IPS-20b (cell line): ENCODE measurements at regions not wholly inside any gene's neighbourhood (a gene's known extent, or its start where the extent isn't known, plus 50 kb on each side); places are given as distances from the start of the nearest gene placed in this dataset.
"Not testable (repeated sequence)": the region's sequence is repeated elsewhere in the genome, so short reads cannot be mapped to it uniquely, and the experiment has no call there.

Experiments
- H3K27ac ChIP-seq: one replicate; pipeline ENCODE4 v1.5.1; 2013; ENCODE audit warnings: low read length
- H3K27me3 ChIP-seq: 2 replicates; pipeline ENCODE4 v1.6.1; 2013; ENCODE audit warnings: mild to moderate bottlenecking, low read length, inconsistent platforms; ENCODE audit not compliant: insufficient read depth
- H3K36me3 ChIP-seq: 2 replicates; pipeline ENCODE4 v1.6.1; 2013; ENCODE audit warnings: low read depth, mild to moderate bottlenecking, inconsistent platforms, low read length, moderate library complexity; ENCODE audit not compliant: insufficient read depth
- H3K4me1 ChIP-seq: 2 replicates; pipeline ENCODE4 v1.6.1; 2013; ENCODE audit warnings: mild to moderate bottlenecking, control low read depth, inconsistent platforms, low read length, moderate library complexity; ENCODE audit not compliant: insufficient read depth
- H3K4me3 ChIP-seq: 2 replicates; pipeline ENCODE4 v1.5.1; 2013; ENCODE audit warnings: mild to moderate bottlenecking, low read length, inconsistent platforms
- H3K9ac ChIP-seq: 2 replicates; pipeline ENCODE4 v1.6.1; 2013; ENCODE audit warnings: low read depth, mild to moderate bottlenecking, inconsistent platforms, low read length, moderate library complexity
- H3K9me3 ChIP-seq: 2 replicates; pipeline ENCODE4 v1.6.1; 2013; ENCODE audit warnings: mild to moderate bottlenecking, low read depth, low read length, inconsistent platforms; ENCODE audit not compliant: insufficient read depth

DNA sequence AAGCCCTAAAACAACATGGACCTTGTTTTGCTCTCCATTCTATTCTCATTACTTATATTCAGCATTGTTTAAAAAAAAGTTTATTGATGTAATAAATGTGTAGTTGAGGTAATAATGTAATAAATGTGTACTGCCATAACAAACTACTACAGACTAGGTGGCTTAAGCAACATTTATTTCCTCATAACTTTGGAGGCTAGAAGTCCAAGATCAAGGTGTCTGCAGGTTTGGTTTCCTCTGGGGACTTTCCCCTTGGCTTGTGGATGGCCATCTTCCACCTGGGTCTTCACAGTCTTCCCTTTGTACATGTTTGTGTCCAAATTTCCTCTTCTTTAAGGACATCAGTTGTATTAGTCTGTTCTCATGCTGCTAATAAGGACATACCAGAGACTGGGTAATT is 93.1 kb downstream of the LMO4 start:
- H3K27me3 ChIP-seq = no peaks in the 10 kb centered on the region
- peaks cover 5% of the 10 kb centered on the region; the same call in 1 of the 2 replicates for H3K4me1 ChIP-seq

DNA sequence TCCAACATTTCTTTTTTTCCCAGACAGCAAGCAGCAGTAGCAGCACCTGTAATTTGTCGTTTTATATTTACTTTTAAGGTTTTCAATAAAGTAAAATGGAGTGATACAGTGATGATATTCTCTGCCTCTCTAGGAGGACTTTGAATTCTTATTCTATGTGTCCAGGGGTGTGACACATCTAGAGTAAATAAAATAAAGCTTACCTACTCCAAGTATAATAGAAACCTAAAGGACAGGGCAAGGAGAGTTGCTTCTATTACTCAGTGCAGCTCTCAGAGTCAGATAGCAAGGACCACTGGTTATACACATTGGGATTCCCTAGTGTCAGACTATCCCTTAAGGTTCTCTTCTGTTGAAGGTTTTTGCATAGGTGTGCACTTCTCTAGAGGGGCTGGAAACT is 95.9 kb downstream of the LMO4 start:
- no peaks in the 10 kb centered on the region for H3K27me3 ChIP-seq
- no peaks in the 10 kb centered on the region for H3K36me3 ChIP-seq
- no peaks in the 10 kb centered on the region for H3K9me3 ChIP-seq
- H3K4me1 ChIP-seq = peaks cover 28% of the 10 kb centered on the region
- H3K27ac ChIP-seq = no peak overlapping the region
- H3K9ac ChIP-seq = no peak overlapping the region
- H3K4me3 ChIP-seq = no peak overlapping the region

More for the DNA sequence above, 93.1 kb downstream of the LMO4 start:
- no peaks in the 10 kb centered on the region for H3K36me3 ChIP-seq
- no peak overlapping the region for H3K9ac ChIP-seq
- H3K4me3 ChIP-seq = no peak overlapping the region
- no peaks in the 10 kb centered on the region for H3K9me3 ChIP-seq
- H3K27ac ChIP-seq = no peak overlapping the region

DNA sequence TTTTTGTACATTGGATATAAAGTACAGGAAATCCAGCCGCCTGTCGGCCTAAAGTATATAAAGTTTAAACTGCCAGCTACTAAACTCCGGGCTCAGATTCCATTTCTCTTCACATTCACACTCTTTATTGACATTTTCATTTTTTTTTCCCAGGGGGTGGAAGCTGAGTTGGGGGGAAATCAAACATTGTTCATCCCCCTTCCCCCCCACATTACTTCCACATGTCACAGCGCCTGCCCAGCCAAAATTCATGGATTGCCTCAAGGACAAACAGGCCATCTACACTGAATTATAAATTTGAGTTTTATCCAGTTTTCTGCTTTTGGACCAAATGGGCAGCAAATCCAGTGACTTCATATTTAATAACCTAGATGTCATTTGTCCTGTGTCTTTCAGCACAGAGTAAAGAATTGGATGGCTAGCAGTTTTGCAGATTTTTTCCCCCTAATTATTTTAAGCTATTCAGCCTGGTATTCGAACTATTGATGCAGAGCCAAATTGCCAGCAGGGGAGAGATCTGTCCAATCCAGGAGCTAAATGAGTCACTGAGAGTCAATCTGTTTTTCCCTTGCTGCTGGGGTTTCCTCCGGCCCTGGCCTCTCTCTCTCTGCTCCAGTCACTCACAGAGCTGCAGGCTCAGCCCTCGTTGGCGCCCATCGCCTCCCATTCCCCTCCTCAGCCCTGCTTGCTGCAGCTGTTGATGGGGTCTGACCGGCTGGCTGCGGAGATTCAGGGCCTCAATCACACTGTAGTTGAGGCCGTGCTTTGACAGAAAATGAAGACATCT is 98.0 kb downstream of the LMO4 start:
- Histone ChIP-seq H3K4me3 (no peak overlapping the region), H3K27ac (no peak overlapping the region), H3K9me3 (no peaks in the 10 kb centered on the region), H3K27me3 (no peaks in the 10 kb centered on the region), H3K4me1 (peaks cover 28% of the 10 kb centered on the region), H3K36me3 (no peaks in the 10 kb centered on the region), H3K9ac (no peak overlapping the region)

DNA sequence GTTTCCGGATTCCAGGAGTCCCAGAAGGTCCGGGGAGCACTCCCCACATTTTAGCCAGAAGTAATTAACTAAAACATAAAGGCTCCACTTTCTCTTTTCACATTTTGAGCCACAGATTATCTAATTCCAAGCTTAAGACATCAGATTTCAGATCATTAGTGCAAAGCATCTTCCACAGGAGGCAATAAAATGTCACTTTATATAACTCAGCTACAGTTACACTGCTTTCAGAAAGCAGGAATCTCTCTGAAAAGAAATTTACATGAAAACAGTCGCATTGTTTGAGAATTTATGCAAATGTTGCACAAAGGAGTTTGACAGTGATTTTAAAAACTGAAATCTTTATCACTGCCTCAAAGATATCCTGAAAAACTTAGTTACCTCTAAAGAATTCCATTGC is 99.7 kb downstream of the LMO4 start:
- peak overlapping the region; percentile 40; the same call in 1 of the 2 replicates for H3K9ac ChIP-seq
- peak overlapping the region; percentile 10; the same call in 1 of the 2 replicates for H3K4me3 ChIP-seq
- no peaks in the 10 kb centered on the region for H3K9me3 ChIP-seq
- peaks cover 28% of the 10 kb centered on the region for H3K4me1 ChIP-seq
- H3K27me3 ChIP-seq = no peaks in the 10 kb centered on the region
- H3K36me3 ChIP-seq = no peaks in the 10 kb centered on the region
- H3K27ac ChIP-seq = no peak overlapping the region

DNA sequence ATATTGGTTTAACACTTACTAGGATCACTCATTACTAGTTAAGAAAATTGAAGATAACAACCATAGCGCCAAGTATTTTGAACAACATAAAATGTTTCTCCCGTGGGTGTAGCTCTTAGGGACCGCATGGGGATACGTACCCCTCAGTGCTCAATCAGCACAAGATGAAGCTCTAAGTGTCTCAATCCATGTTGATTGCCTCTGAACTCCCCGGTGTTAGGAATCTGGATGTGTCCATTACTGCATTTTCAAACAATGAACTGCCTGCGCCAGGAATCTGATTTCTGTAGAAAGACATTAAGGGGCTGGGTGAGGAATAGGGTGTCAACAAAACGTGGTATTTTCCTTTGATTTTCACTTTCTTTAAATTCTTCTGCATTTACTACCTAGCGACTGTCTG is 100.2 kb downstream of the LMO4 start:
- no peak overlapping the region for H3K27ac ChIP-seq
- H3K4me3 ChIP-seq = no peak overlapping the region; the same call in 1 of the 2 replicates
- H3K27me3 ChIP-seq = no peaks in the 10 kb centered on the region

DNA sequence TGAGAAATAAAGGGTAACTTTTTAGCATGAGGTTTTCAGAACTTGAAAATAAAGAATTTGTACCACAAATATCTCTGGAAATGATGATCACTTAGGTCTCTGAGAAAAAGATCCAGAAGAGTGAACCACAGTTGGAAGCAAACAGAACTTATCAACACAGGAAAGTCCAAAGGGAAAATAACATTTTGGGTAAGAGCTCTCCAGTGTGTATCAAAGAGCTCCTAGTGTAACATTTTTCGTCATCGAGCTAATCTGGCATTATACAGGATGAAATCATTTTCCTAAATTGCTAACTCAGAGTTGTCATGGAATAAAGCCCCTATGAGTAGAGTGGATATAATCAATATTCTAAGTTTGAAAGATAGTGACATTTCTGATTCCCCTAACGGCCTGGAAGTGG is 104.0 kb downstream of the LMO4 start:
- H3K9ac ChIP-seq = no peak overlapping the region
- no peaks in the 10 kb centered on the region for H3K27me3 ChIP-seq
- H3K4me3 ChIP-seq = no peak overlapping the region
- no peak overlapping the region for H3K27ac ChIP-seq
- peaks cover 18% of the 10 kb centered on the region for H3K4me1 ChIP-seq
- no peaks in the 10 kb centered on the region for H3K9me3 ChIP-seq
- H3K36me3 ChIP-seq = no peaks in the 10 kb centered on the region

More for the DNA sequence above, 100.2 kb downstream of the LMO4 start:
- Histone ChIP-seq H3K9me3 (no peaks in the 10 kb centered on the region), H3K4me1 (peaks cover 28% of the 10 kb centered on the region), H3K9ac (no peak overlapping the region), H3K36me3 (no peaks in the 10 kb centered on the region)

DNA sequence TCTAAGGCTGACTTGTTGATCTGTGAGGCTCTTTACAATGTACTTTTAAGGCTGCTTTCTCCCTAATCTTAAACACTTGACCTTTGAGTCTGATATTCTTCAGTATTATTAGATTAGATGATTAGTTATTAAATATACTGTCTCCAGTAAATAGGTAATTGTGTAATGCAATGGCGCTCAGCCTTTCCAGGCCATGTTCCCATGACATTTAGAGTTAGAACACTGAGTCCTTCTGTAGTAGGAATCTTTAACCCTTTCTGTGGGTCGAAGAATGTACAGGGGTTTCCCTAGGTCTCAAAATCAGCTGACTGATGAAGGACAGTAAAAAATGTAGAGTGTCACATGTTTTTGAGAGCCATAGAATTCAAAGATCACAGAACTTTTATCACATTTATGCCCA is 104.4 kb downstream of the LMO4 start:
- not testable (repeated sequence) for H3K4me3 ChIP-seq, H3K27me3 ChIP-seq, H3K9me3 ChIP-seq, H3K27ac ChIP-seq, H3K36me3 ChIP-seq, H3K9ac ChIP-seq
- peaks cover 14% of the 10 kb centered on the region; the same call in 1 of the 2 replicates for H3K4me1 ChIP-seq

DNA sequence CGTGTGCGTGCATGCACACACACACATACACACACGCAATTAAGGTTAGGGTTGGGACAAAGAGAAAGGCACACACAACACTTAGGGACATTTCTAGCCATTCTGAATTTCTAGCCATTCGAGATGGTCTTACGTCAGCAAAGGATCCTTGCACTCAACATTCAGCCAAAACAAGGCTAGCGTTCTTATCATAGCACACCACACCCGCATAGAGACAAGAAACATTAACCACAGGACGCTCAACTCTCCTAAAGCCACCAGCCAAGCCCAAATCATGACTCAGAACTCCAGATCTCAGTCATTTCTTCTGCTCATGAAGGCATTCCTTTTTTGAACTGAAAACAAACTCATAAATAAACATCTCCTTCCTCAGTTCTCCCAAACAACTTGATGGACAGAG is 106.8 kb downstream of the LMO4 start:
- Histone ChIP-seq H3K4me1 (peaks cover 3% of the 10 kb centered on the region; the same call in 1 of the 2 replicates), H3K27ac (no peak overlapping the region), H3K9me3 (no peaks in the 10 kb centered on the region), H3K4me3 (no peak overlapping the region), H3K27me3 (no peaks in the 10 kb centered on the region), H3K36me3 (no peaks in the 10 kb centered on the region), H3K9ac (no peak overlapping the region)

DNA sequence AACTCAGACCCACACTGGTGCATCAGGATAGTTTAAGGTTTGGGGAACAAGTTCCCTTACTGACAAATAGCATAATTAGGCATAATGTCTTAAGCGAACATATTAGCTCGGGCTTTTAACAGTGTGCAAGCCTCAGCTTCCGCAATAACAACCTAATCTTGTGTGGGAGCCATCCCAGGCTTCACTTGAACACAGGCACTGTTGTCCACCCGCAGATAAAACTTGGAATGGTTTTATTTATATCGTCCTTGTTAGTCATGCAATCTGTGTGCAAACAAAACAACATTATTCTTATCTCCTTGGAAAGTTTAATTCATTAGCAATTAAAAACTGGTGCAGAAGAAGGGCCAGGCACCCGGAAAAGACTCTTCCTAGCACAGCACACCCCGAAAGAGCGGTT is 107.4 kb downstream of the LMO4 start:
- H3K4me1 ChIP-seq, H3K27ac ChIP-seq, H3K9ac ChIP-seq, H3K4me3 ChIP-seq, H3K36me3 ChIP-seq, H3K9me3 ChIP-seq, H3K27me3 ChIP-seq: not testable (repeated sequence)

DNA sequence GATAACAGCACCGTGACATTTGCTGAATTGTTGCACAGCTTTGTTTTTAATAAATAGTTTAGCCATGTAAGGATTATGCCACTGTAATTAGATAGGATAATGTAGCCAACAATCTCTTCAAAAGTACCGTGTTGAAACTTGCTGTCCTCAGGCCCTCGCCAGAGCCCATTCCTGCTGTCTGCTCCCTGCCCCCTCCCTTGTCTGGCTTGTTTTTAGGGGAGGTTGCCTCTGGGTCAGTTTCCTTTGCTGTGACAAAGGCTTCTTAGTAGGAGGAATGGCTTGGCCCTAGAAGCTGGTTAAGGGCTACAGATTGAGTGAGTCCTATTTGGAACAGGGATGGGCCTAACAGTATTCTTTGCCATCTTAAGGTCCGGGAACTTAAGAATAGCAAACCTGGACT is 107.9 kb downstream of the LMO4 start:
- no peak overlapping the region for H3K9ac ChIP-seq
- H3K9me3 ChIP-seq = no peaks in the 10 kb centered on the region
- no peaks in the 10 kb centered on the region for H3K27me3 ChIP-seq
- H3K36me3 ChIP-seq = no peaks in the 10 kb centered on the region
- no peak overlapping the region for H3K4me3 ChIP-seq
- H3K27ac ChIP-seq = no peak overlapping the region
- peaks cover 3% of the 10 kb centered on the region; the same call in 1 of the 2 replicates for H3K4me1 ChIP-seq

DNA sequence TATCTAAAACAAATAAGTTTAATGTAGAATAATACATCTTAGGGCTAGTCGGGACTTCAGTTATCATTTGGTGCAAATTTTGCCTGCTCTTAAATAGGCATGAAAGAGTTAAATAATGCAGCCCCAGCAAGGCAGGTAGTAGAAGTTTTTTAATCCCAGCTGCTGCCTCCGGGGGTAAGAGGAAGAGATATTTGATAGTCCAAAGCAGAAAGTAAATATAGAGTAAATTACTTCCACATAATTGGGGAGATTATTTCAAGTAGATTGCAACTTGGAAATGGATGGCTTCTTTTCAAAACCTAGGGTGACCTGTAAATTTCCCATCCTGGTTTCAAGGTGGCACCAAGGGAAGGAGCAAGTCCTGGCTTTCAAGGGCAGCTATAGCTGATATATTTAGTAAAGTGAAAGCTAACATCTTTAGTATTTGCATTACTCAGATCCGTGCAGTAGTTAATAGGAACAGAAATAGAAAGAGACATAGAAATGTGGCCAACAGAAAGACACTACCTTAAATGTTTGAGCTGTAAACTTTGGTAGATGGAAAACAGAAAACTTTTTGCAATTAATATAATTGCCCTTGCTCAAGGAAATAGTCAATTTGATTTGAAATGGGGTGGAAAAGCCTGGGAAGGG is 109.1 kb downstream of the LMO4 start:
- peaks cover 3% of the 10 kb centered on the region; the same call in 1 of the 2 replicates for H3K4me1 ChIP-seq
- H3K27me3 ChIP-seq = no peaks in the 10 kb centered on the region
- no peak overlapping the region for H3K4me3 ChIP-seq
- no peaks in the 10 kb centered on the region for H3K9me3 ChIP-seq
- no peak overlapping the region for H3K27ac ChIP-seq
- H3K36me3 ChIP-seq = no peaks in the 10 kb centered on the region
- H3K9ac ChIP-seq = no peak overlapping the region

DNA sequence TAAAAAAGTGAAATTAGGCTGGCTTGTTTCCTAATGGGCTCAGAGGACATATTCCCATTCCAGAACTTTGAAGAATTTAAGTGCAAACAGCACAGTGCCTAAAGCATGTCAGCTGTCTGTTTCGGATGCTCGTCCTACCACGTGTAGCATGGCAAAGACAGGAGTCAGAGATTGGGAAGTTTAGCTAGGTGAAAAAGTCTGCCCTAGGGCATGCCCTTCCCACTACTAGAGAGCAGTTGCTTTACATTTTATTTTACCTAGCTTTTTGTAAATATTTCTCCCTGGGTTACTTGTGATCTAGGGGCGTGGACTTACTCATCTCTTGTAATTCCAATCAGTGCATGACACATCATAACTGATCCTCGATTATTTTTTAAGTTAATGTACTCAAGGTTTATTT is 111.1 kb downstream of the LMO4 start:
- H3K27ac ChIP-seq = no peak overlapping the region
- peaks cover 3% of the 10 kb centered on the region; the same call in 1 of the 2 replicates for H3K4me1 ChIP-seq
- H3K27me3 ChIP-seq = no peaks in the 10 kb centered on the region
- H3K4me3 ChIP-seq = no peak overlapping the region
- H3K36me3 ChIP-seq = no peaks in the 10 kb centered on the region
- peaks cover 14% of the 10 kb centered on the region for H3K9me3 ChIP-seq
- no peak overlapping the region for H3K9ac ChIP-seq
